ENCODE measurements at regions not wholly inside any gene's neighbourhood (a gene's known extent, or its start where the extent isn't known, plus 50 kb on each side); places are given as distances from the start of the nearest gene placed in this dataset.
"Not testable (repeated sequence)": the region's sequence is repeated elsewhere in the genome, so short reads cannot be mapped to it uniquely, and the experiment has no call there.

GRCh38 chr5:28390341-28390740 lies 1352.0 kb upstream of the CDH9 start:
- TF ChIP-seq CTCF (conservative IDR thresholded peaks at IDR 0.05): no peak
- H3K79me1 ChIP-seq (ENCODE audit: insufficient read depth, low read depth, low read length, poor library complexity, severe bottlenecking): no peaks in the 10 kb centered on the region
- H4K91ac ChIP-seq (ENCODE audit: insufficient read length, low read depth, low read length): no peak overlapping the region

GRCh38 chr5:28389727-28390126 lies 1351.3 kb upstream of the CDH9 start:
- H3K4me2 ChIP-seq (ENCODE audit: insufficient read depth, insufficient read length, low read length); H2BK5ac ChIP-seq (ENCODE audit: insufficient read length, low read length); H3K79me2 ChIP-seq (ENCODE audit: insufficient read depth, low read length); H4K5ac ChIP-seq (ENCODE audit: insufficient read length, low read depth, low read length); H3K9me3 Mint-ChIP-seq; H3K4me1 ChIP-seq (ENCODE audit: insufficient read depth, low read length); H3K9me3 ChIP-seq (ENCODE audit: control insufficient read depth, low read depth, low read length); H2BK120ac ChIP-seq (ENCODE audit: low read depth, low read length, poor library complexity, severe bottlenecking); H3K36me3 Mint-ChIP-seq (ENCODE audit: insufficient read depth in 1 of 3, low read depth in 3 of 3); H3K27me3 ChIP-seq (ENCODE audit: insufficient read depth, low read length); H4K20me1 ChIP-seq (ENCODE audit: control insufficient read depth, insufficient read depth, insufficient read length); DNase-seq; H3K27me3 Mint-ChIP-seq (ENCODE audit: low read depth); H2AK5ac ChIP-seq (ENCODE audit: insufficient read length, low read length); H4K8ac ChIP-seq (replicated peaks; ENCODE audit: insufficient read length, low read depth, low read length); H3K9ac ChIP-seq (ENCODE audit: extremely low read depth, insufficient read length, low read length); H2AFZ ChIP-seq (ENCODE audit: low read length); H3K27ac ChIP-seq (ENCODE audit: insufficient read length, low read depth, low read length); H3K4me3 Mint-ChIP-seq; H2BK15ac ChIP-seq (ENCODE audit: low read depth, low read length); H2BK20ac ChIP-seq (ENCODE audit: low read depth, low read length, poor library complexity, severe bottlenecking); H3K23me2 ChIP-seq (ENCODE audit: insufficient read length, low read depth, low read length, poor library complexity, severe bottlenecking); H4K91ac ChIP-seq (ENCODE audit: insufficient read length, low read depth, low read length); H3K4ac ChIP-seq (ENCODE audit: low read depth, low read length); H3K79me1 ChIP-seq (ENCODE audit: insufficient read depth, low read depth, low read length, poor library complexity, severe bottlenecking); H3K14ac ChIP-seq (ENCODE audit: insufficient read depth, low read length); H3K23ac ChIP-seq (ENCODE audit: insufficient read length, low read depth, low read length); H3K56ac ChIP-seq (ENCODE audit: insufficient read length, low read depth, low read length); H3T11ph ChIP-seq (ENCODE audit: low read length); H3K27ac Mint-ChIP-seq; H2BK12ac ChIP-seq (ENCODE audit: insufficient read length, low read depth, low read length); H3K18ac ChIP-seq (ENCODE audit: insufficient read length, low read depth, low read length): not testable (repeated sequence)
- peaks cover 23 to 24% of the 10 kb centered on the region in 2 experiments for H3K4me1 Mint-ChIP-seq
- WGBS (ENCODE audit: extremely low coverage, insufficient read length, low lambda C conversion rate): no CpG with 5 or more reads among the region's 3 CpGs

More at GRCh38 chr5:28390341-28390740, 1352.0 kb upstream of the CDH9 start:
- Histone ChIP-seq H4K20me1 (ENCODE audit: control insufficient read depth, insufficient read depth, insufficient read length) (no peaks in the 10 kb centered on the region), H4K5ac (ENCODE audit: insufficient read length, low read depth, low read length) (no peak overlapping the region), H2AK5ac (ENCODE audit: insufficient read length, low read length) (no peak overlapping the region), H3K27ac (ENCODE audit: insufficient read length, low read depth, low read length) (no peak overlapping the region), H3K79me2 (ENCODE audit: insufficient read depth, low read length) (no peaks in the 10 kb centered on the region), H2BK15ac (ENCODE audit: low read depth, low read length) (no peak overlapping the region), H2BK12ac (ENCODE audit: insufficient read length, low read depth, low read length) (no peak overlapping the region), H3K23me2 (ENCODE audit: insufficient read length, low read depth, low read length, poor library complexity, severe bottlenecking) (no peaks in the 10 kb centered on the region), H3T11ph (ENCODE audit: low read length) (no peak overlapping the region), H3K4me1 (ENCODE audit: insufficient read depth, low read length) (no peaks in the 10 kb centered on the region; the same call in 1 of the 2 replicates), H3K27me3 (ENCODE audit: insufficient read depth, low read length) (no peaks in the 10 kb centered on the region), H4K8ac (replicated peaks; ENCODE audit: insufficient read length, low read depth, low read length) (no peak overlapping the region), H2BK20ac (ENCODE audit: low read depth, low read length, poor library complexity, severe bottlenecking) (no peak overlapping the region), H3K9ac (ENCODE audit: extremely low read depth, insufficient read length, low read length) (no peak overlapping the region), H3K9me3 (ENCODE audit: control insufficient read depth, low read depth, low read length) (no peaks in the 10 kb centered on the region), H2BK120ac (ENCODE audit: low read depth, low read length, poor library complexity, severe bottlenecking) (no peak overlapping the region), H3K4me2 (ENCODE audit: insufficient read depth, insufficient read length, low read length) (no peak overlapping the region), H3K4ac (ENCODE audit: low read depth, low read length) (no peak overlapping the region), H3K56ac (ENCODE audit: insufficient read length, low read depth, low read length) (no peak overlapping the region), H2AFZ (ENCODE audit: low read length) (no peak overlapping the region), H3K18ac (ENCODE audit: insufficient read length, low read depth, low read length) (no peak overlapping the region), H2BK5ac (ENCODE audit: insufficient read length, low read length) (no peak overlapping the region), H3K23ac (ENCODE audit: insufficient read length, low read depth, low read length) (no peak overlapping the region), H3K14ac (ENCODE audit: insufficient read depth, low read length) (no peak overlapping the region)
- peaks cover 23 to 24% of the 10 kb centered on the region in 2 experiments for H3K4me1 Mint-ChIP-seq
- peaks cover 3 to 9% (median 4%) of the 10 kb centered on the region in 3 experiments; a peak in 5 of 7 replicates for H3K36me3 Mint-ChIP-seq (ENCODE audit: insufficient read depth in 1 of 3, low read depth in 3 of 3)
- H3K27me3 Mint-ChIP-seq (ENCODE audit: low read depth): no peaks in the 10 kb centered on the region
- WGBS (ENCODE audit: extremely low coverage, insufficient read length, low lambda C conversion rate): no CpG with 5 or more reads among the region's 1 CpG
- peaks cover 4 to 5% of the 10 kb centered on the region in 2 experiments; a peak in 3 of 5 replicates for H3K9me3 Mint-ChIP-seq
- DNase-seq: no peak
- H3K4me3 Mint-ChIP-seq: no peak overlapping the region
- H3K27ac Mint-ChIP-seq: peak overlapping the region in 2 of 3 experiments; percentile 65 to 86; a peak in 5 of 7 replicates

Measured in H9 (cell line).